NOMO-1 treated with DMSO at 0.1 percent for 48 hours (cell line): ENCODE measurements at regions not wholly inside any gene's neighbourhood (a gene's known extent, or its start where the extent isn't known, plus 50 kb on each side); places are given as distances from the start of the nearest gene placed in this dataset.

Experiments
- DNase-seq: peaks from one replicate; lab custom pipeline; 2025; ENCODE audit not compliant: unreplicated experiment; lab: John Stamatoyannopoulos, UW

DNA sequence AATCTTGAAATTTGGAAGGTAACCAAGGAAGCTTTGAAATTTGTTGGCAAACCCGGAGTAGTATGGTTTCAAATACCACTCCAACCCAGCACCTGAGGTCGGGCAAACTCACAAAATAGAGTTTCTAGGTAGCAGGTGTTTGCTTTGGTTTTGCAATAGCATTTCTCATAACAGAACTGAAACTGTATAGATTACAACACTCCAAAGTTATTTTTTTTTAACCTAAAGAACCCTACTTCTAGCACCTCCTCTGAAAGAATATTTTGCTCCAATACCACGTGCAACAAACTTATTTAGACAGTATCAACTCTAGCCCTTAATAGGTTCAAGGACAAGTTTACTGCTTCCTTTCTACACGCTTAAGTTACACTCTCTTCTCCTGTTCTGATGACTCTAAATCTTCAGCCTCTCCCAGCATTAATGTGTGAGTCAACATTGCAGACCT, 178.5 kb upstream of the FMN2 start:
- peak; percentile 49 for DNase-seq

DNA sequence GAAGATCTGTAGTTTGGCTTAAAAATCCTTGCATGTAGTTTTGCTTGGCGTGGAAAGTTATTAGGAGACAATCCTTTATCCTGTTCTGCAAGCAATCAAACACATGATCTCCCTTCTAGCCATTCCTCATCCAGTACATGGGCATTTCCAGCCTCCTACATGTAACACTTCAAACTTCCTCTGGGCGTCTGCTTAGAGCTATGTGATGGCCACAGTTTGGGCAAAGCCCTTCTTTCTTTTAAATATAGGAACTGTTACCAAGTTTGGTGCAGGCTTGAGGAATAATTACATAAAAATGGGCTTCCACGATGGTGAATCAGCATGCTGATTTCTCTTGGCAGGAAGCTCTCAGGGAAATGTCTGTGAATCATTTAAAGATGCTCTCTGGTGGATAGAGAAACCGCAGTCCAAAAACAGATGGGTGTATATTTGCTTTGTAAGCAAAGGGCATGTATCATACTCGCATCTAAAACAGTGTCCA, 176.9 kb upstream of the FMN2 start:
- peak; percentile 18 for DNase-seq

DNA sequence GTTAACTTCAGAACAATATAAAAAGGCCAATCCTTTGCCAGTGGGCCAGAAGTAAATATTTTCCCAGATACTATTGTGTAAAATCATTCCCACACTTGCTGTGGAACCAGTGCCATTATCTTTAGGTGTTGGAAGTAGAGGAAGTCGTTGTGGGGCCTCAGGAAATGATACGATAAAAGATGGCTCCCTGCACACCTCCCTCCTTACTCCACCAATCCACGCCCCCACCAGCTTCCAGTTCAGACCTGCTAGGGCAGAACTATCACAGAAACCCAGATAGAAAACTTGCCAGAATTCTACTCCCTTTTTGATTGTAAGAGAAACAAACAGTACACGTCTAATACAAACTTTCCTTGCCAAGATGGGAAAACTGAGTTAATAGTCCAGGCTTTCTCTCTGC, 173.0 kb upstream of the FMN2 start:
- no peak for DNase-seq

DNA sequence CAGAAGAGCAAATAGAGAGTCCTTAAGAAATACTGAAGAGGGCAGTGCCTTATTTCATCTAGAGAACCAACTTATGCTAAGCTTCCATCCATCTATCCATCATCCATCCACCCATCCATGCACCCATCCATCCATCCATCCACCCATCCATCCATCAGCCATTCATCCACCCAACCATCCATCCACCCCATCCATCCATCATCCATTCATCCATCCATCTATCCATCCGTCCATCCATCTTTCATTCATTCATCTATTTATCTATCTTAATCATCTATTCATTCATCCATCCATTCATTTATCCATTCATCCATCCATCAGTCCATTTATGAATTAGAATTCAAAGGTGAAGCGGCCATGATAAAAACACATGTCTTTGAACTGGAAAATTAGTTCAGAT, 171.5 kb upstream of the FMN2 start:
- no peak for DNase-seq

DNA sequence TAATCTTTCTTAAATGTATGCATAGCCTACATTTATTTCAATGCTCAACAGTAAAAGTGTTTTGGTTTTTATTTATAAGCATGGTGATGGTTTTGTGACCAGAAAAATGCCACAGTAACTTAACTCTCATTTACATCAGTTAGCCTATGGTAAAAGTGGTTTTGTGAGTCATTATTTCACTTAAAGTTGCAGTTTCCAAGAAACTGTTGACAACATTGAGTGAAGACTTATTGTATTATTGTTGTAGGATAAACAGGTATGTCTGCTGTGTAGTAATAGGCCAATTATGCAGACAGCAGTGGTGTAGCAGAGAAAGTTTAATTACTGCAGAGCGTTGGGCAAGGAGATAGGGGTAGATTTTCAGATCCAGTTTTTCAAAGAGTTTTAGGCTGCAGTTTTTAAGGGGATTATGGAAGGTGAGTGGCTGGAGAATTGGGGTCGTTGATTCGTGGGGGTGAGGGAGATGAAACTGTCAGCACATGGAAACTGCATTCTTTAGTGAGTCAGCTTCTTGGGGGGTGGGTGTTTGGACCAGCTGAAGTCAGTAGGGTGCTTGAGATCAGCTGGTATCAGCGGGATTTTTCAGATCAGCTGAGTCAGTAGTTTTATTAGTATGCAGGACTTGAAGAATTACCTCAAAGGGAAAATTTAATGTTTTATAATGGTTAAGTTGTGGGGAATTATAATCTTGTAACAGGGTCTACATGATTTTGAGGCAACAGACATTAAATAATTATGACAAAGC, 168.7 kb upstream of the FMN2 start:
- no peak for DNase-seq

DNA sequence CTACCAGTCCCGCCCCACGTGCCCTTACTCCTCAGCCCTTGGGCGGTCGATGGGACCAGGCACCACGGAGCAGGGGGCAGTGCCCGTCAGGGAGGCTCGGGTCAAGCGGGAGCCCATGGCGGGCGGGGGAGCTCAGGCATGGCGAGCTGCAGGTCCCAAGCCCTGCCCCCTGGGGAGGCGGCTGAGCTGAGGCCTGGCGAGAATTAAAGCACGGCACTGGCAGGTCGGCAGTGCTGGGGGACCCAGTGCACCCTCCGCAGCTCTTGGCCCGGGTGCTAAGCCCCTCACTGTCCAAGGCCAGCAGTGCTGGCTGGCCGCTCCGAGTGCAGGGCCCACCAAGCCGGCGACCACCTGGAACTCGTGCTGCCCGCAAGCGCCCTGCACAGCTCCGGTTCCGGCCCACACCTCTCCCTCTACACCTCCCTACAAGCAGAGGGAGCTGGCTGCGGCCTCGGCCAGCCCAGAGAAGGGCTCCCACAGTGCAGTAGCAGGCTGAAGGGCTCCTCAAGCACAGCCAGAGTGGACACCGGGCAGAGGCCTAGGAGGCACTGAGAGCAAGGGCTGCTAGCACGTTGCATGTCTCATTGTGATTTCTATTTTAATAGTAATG, 166.8 kb upstream of the FMN2 start:
- DNase-seq: no peak

DNA sequence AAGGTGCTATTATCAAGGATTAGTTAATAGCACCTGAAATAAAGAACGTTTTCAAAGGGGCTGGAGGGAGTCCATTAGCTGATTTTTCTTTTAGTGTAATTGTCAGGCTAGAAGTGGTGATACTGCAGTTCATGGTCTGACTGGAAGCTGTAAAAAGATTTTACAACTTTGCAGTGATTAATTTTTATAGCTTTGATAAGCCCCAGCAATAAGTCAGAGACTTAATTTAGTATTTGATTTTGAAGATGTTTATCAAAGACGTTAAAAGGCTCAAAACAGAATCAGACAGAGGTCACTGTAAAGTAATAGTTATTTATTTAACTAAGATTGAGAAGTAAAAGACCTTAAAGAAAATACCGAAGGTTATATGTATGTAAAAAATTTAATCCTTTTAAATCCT, 165.5 kb upstream of the FMN2 start:
- DNase-seq: no peak

DNA sequence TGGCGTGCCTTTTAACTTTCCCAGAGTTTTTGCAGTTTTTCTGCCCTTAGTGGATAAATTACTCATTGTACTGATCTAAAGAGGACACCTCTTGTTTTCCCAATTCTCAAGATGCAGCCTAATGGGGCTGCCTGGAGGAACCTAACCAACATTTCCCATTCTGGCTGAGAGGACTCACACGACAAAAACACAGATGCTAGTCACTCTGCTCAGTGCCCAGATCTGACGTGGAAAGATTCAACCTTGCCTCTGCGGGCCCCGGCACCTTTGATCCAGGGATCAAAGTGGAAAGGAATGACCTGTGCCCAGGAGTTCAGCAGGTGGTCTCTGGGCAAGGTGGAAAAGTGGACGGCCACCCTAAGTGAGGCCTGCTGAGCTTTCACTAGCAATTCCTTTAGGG, 162.4 kb upstream of the FMN2 start:
- DNase-seq: no peak

DNA sequence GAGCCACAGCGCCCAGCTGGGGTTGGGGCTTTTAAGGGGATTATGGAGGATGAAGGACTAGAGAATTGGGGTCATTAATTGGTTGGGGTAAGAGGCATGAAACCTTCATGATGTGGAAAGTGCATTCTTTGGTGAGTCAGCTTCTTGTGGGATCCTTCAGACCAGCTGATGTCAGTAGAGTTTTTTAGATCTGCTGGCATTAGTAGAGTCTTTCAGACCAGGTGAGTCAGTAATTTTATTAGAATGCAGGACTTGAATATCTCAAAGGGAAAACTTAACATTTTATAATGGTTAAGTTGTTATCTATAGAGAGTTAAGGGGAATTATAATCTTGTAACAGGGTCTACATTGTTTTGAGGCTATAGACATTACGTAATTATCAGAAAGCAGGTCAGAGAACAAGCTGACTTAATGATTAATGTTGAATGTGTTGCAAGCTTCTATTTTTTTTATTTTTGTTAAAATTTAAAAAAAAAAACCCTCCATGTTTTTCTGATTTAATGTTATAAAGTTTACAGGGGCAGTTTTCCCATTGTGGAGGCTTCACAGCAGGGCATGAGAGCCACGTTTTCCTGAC, 160.9 kb upstream of the FMN2 start:
- no peak for DNase-seq

DNA sequence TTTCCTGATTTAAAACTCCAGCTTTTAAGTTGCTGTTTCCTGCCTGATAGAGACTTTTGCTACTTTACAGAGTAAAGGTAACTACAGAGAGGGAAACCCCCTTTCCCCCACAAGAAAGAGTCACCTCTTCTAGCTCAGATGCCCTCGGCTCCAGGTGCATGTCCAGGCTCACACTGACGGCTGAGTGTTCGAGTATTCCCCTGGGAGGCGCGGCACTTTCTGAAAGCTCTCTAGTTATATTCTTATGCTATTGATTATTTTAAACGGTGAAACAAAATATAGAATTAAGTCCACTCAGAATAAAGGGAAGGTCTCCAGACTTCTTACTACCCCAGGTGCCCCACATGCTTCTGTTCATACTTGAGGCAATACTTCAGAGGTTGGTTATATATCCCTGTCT, 160.3 kb upstream of the FMN2 start:
- no peak for DNase-seq

DNA sequence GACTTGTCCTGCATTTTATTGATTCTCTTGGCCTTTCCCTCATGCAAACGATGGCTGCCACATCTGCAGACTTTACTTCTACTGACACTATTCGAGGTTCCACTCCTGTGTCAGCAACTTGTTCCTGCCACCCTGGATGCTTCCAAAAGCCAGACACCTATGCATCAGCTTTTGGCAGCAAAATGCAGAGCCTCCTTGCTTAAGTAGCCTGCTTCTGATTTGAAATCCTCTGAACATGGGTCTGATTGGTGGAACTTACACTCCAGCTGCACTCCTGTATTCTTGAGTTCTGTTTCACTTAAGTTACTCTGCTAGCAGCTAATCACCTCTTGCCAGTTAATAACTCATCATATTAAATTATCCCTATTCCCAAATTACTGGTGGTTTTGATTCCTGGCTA, 152.1 kb upstream of the FMN2 start:
- no peak for DNase-seq

DNA sequence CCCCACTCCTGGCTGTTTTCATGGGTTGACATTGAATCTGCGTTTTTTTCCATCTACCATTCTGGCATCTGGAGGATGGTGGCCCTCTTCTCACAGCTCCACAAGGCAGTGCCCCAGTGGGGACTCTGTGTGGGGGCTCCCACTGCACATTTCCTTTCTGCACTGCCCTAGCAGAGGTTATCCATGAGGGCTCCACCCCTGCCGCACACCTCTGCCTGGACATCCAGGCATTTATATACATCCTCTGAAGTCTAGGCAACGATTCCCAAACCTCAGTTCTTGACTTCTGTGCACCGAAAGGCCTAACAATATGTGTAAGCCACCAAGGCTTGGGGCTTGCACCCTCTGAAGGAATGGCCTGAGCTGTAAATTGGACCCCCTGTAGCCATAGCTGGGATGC, 147.9 kb upstream of the FMN2 start:
- DNase-seq: no peak

DNA sequence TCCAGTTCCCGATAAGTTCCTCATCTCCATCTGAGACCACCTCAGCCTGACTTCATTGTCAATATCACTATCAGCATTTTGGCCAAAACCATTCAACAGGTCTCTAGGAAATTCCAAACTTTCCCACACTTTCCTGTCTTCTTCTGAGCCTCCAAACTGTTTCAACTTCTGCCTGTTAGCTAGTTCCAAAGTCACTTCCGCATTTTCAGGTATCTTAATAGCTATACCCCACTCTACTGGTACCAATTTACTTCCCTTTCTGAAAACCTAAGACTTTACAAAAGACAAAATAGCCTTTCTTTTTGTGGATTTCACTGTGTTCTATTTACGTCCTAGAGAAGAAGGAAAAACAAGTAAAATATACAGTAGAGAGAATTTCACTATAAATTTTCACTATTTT, 147.0 kb upstream of the FMN2 start:
- DNase-seq: peak; percentile 82

DNA sequence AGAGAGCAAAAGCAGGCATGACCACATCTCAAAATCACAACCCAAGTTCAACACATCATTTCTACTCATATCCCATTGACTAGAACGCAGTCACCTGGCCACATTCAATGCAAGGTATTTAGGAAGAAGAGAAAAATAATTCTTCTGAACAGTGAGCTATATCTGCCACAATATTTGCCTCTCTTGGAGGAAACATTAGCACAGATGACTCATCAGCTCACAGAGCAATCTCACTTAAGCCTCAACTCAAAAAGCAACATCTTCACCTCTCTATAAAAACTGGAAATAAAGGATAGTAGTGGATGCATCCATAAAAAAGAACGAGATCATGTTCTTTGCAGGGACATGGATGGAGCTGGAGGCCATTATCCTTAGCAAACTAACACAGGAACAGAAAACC, 143.9 kb upstream of the FMN2 start:
- no peak for DNase-seq

DNA sequence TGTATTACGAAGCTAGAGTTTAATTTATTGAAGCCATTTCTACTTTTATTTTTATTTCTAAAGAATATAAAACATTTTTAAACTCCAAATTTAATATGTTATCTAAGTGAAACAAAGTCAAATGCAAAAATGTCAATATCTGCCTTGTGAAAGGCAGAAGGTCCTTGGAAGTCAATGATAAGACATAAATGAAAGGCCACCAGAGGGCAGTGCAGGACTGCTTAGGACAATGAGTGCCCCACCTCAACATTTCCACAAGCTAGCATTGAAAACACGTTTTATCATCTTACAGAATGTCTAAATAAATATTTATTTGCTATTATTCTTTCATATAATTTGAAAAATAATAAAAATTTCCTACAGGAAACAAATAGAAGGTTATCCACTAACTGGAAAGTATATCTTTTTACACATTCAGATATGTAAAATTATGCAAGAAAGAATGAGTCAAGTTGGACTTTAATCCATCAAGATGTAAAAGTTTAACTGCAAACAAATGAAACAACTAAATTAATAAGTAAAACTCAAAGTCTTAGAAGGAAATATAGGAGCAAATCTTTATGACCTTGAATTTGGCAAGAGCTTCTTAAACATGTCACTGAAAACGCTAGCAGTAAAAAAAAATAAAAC, 140.1 kb upstream of the FMN2 start:
- peak; percentile 57 for DNase-seq

DNA sequence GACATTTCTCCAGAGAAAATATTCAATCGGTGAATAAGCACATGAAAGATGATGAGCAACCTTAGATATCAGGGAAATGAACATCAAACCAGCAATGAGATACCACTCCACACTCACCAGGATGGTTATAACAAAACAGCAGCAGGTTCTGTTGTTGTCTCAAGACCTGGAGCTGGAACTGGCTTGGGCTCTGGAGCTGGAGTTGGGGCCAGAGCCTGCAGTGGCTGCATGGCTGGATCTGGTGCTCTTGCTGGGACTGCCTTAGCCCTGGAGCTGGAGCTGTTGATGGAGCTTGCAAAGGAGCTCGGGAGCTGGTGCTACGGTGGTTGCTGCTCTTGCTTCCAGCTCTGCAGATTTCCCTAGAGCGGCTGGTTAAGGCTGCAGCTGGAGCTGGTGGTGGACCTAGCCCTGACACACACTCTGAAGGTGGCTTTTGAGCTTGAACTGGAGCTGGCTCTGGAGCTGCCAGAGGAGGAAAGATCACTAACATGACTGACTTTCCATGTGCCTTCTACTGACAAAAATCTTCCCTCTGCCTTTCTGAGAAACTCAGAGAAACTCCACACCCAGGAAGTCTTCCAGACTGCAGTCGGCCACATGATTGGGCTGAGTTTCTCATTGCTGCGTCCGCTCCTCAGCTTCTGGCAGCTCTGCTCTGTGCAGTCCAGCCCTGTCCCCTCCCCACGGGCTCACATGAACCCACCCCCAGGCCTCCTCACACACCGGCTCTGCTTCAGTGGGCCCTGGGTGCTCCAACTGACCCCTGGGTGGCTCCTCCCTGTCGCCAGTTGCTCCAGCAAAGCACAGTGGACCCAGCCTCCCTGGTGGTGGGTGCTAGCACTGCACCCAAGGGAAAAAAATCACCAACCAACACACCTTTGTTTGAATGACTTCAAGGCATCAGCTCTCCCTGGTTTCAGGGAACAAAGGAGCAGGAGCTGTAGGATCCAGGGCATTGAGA, 139.1 kb upstream of the FMN2 start:
- no peak for DNase-seq

DNA sequence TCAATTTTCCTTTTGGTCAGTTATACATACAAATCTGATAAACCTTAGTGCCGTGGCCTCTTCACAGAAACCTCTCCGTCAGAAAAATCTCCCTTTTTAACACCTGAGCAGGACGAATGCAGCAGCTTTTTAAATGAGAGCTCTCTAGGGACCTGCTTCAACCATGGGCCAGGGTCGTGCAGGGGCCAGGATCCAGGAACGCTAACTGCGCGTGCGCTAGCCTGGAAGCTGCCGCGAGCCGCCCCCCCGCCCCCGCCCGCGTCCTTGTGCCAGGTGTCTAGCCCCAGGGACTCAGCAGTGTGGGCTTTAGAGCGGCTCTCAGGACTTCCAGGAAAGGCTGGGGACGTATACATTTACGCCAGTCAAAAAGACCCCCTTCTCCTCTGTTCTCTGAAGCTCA, 136.8 kb upstream of the FMN2 start:
- DNase-seq: no peak

DNA sequence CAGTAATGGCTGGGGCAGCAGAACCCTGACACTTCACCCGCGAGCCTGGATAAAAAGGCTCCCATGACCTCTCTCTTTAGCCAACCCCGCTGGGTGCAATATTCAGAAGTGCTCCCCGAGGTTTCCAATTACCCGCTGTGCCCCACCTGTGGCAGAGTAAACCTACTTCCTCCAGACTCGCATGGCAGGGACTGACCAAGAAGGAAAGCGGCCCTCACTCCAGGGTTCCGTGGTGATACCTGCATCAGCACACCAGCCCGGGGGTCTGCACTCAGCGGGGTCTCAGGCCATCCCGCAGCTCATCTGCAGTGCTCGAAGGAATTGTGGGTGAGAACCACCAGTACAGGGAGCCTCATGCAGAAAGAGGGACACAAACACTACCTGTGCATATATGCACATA, 136.3 kb upstream of the FMN2 start:
- DNase-seq: no peak

DNA sequence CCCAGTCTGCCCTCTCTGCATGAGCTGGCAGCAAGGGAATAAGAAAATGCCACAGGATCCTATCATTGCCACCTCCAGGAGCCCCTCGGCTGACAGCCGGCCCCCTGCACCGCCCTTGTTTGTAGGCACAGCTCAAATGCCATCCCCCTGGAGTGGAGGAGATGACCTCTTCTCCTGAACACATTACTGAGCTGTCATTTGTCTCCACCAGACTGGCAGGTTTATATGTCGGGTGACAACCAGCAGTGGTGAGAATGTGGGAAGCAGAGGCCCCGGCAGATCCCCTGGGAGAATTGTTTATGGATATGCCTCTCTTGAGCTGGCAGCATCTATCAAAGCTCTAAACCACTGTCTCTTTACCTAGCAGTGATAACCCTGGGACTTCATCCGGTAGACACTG, 135.4 kb upstream of the FMN2 start:
- DNase-seq: no peak

DNA sequence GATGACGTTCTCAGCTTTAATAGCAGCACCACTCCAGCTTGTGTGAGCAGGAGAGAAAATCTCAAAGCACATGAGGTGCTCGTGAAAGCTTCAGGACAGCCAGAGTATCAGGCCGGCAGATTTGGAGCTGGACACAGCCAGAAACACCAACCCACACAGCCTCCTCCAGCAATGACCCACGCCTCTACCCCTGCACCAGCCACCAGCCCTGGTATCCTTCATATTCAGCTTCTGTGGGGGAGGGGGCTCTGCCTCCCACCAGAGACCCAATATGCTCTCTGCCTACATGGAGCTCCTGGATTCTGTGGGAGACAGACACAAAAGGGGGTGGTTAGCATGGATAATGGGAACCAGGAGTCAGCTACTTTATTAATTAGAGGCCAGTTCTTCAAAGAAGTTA, 133.6 kb upstream of the FMN2 start:
- DNase-seq: no peak

DNA sequence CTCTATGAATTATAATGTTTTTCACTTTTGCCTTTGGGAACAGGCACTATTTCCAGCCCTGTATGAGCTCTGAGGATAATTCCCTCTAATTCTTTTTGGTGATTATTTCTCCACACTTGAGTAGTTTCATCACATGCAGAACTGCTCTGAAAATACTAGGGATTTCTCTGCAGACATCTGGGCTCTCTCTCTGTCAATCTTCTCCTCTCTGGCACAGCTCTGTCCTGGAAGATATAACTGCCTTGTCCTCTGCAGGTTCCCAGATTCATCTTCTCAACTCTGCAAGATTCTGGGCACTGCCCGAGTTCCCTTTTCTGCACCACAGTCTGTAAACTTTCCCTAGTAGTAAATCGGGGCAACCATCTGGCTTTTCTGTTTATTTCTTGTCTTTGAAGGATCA, 131.3 kb upstream of the FMN2 start:
- DNase-seq: no peak
